Activated CD4-positive, alpha-beta T cell treated with anti-CD3 and anti-CD28 coated beads, Interleukin-2, amount 50 U/mL, for 4 hours (primary cell): ENCODE measurements at regions not wholly inside any gene's neighbourhood (a gene's known extent, or its start where the extent isn't known, plus 50 kb on each side); places are given as distances from the start of the nearest gene placed in this dataset.

Experiments
- DNase-seq, 2 experiments: peaks; one replicate each; pipeline ENCODE4 v3.0.0-alpha.2; 2020

DNA sequence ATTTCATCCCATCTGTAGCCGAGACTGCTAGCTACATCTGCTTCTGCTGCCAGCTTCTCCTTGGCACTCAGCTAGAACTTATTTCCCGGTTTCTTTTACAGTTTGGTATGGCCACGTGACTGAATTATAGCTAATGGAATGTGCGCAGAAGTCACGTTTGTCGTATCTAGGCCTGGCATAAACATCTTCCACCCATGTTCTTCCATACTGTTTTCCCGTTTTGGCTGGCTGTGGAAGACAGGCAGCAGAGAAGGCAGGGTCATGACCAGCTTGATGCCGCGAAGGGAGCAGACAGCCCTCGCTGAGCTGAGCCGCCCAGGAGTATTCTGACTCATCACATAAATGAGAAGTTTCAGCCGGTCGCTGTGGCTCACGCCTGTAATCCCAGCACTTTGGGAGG, 186.7 kb downstream of the RFC3 start:
- DNase-seq: no peak

DNA sequence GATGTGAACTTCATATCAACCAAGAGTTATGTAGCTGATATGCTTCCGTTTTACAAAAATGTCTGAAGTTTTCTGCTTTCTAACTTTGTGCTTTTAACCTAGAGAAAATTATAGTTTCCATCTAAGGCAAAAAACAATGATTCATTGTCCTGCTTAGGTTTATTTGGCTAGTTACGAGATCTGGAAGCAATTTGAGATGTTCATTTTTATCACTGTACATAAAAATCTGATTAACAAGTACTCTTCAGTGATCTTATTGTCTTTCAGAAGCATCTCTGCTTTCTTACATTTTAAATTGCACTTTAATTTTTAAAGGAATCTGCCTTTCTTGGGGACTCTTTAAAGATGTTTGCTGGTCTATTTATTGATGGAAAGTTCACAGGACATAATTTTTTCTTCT, 188.1 kb downstream of the RFC3 start:
- DNase-seq: no peak

DNA sequence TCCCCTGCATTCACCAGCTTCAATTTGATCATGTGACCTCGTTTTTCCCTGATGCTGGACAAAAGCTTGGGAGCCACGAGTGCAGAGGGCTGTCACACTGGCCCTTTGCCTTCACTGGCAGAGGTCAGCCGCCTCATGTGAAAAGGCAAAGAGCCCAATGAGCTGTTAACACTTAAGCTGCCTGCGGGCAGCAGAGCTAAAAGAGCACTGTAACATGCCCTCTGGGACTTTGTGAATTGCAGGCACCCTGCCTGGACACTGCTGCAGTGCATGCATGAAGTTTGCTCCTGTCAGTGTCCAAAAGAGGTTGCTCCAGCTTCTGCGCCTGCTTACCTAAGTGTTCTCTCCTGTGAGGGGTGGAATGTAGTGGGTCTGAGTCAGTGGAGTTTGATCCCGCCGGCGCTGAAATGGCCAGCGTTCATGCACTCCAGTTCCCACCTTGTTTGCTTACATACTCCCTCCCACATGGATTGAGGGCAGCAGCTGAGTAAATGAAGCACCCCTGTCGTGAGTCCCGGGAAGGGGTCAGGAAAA, 193.7 kb downstream of the RFC3 start:
- DNase-seq: no peak

DNA sequence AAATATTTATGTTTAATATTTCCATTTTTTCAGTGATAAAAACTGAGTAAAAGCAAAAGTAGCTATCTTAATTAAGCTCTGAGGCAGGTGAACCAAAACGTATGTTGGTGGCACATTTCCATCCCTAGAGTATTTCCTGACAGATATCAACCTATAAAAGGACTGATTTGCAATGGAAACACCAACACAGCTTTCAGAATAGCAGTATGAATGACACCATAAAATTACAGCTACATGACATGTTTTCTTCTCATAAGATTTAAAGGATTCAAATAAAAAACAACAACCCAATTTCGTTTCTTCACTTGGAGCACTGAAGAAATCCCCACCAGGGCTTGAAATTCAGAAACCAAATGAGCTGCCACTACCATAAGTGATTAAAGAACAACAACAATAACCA, 194.4 kb downstream of the RFC3 start:
- DNase-seq: no peak

DNA sequence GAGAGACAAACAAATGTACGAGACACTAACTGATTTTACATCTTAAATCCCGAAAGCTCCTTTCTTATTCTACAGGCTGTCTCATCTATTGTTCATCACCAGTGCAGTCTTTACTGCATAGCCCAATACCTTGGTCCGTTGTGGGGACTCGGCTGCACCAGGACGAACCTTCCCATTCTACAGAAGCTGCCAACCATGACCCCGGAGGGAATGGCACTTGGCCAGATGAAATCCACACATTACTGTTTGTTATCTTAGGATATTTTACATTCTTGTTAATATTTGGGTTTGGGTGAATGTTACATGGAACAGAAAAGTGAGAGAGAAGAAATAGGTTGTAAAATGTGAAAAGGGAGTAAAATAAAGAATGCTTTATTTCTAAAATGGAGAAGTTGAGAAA, 195.1 kb downstream of the RFC3 start:
- DNase-seq: no peak

DNA sequence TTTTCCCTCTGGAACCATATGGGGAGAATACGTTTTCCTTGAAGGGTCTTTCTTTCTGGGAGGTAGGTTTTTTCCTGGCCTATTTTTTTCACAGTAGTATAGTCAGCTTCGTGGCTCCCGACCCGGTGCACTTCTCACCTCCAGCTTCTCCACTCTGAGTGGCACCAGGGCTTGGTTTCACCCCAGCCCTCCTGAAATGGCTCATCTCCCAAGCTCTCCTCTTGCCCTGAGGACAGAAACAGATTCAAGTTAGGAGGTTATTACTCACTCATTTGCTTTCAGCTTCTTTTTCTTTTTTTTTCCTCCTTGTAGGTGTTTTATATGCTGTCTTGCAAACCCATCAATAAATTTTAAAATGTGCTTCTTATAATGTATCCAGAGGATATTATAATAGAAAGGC, 199.3 kb downstream of the RFC3 start:
- no peak for DNase-seq

DNA sequence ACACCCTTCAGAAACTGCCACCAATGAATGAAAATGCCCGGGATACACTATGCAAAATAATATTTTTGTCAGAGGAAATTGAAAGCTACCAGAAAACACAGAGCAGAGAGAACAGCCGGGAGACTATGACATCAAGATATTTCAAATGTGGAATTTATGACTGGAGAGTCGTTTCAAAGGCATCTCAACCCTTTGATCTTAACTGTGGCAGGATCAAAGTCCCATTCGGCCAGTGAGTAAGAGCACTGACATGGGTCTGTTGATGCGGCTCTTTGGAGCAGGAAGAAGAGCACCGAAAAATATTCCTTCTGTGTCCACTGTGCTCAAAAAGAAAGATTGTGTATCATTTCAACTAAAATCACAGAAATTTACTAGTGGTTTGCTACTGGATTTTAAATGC, 201.9 kb downstream of the RFC3 start:
- DNase-seq: no peak

DNA sequence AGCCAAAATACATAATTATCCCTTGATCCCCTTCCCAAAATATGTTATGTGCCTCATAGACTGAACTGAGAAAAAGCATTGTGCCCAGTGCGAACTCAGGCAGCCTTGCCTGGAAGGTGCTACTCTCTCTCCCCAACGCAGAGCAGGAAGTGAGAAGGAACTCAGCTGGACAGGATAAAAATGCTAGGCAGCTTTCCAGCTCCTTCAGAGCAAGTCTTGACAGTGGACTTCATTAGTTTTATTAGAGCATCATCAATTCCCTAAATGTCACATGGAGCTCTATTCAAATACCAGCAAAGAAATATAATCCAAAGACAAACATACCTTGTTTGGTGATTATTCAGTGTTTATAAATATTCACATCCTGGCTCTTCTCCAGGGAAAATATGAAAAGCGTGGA, 202.4 kb downstream of the RFC3 start:
- no peak for DNase-seq

DNA sequence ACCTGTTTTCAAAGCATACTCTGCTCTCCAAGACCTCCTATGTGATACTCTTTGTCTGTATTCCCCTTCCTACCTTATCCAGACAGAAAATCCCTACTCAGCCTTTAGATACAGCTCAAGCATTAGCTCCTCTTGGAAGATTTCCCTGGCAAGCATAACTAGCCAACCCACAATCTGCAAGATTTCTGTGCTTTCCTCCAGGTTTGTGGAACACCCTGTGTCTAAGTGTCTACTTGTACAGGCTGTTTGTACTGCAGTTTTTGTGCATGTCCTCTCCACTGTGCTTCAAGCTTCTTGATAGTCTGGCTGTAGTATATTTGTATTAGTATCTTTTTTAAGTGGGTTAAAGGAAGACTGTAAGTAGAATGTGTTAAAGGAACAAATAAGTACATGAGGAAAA, 203.7 kb downstream of the RFC3 start:
- no peak for DNase-seq

DNA sequence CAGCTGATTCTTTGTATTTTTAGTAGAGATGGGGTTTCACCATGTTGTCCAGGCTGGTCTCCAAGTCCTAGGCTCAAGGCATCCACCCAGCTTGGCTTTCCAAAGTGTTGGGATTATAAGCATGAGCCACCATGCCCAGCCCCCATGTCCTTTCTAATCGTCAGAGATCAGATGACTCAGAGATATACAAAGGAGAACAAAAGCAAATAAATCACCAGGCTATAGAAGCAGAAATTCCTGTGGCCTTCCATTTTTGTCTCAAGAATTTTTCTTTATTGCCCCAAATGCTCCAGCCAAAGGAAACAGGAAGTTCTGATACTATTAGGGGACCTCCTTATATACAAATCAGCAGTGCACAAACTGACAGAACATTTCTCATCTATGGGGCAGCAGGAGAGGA, 207.8 kb downstream of the RFC3 start:
- DNase-seq: no peak

DNA sequence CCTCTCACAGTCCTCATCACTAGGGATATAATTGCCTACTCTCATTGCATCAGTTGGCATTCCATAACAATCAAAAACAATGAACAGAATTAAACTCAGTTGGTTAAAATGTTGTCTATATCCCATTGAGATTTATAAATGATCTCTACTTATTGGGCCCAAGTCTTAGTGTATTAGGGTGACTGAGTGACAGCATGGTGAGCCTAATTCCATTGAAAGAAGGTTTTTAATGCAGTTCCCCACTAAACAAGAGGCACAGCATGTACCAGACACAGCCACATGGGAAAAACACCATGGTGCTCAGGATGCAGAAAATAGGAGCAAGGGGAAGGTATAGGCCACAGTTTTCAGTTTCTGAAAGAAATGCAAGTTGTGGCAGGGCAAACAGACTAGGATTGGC, 208.4 kb downstream of the RFC3 start:
- no peak for DNase-seq

DNA sequence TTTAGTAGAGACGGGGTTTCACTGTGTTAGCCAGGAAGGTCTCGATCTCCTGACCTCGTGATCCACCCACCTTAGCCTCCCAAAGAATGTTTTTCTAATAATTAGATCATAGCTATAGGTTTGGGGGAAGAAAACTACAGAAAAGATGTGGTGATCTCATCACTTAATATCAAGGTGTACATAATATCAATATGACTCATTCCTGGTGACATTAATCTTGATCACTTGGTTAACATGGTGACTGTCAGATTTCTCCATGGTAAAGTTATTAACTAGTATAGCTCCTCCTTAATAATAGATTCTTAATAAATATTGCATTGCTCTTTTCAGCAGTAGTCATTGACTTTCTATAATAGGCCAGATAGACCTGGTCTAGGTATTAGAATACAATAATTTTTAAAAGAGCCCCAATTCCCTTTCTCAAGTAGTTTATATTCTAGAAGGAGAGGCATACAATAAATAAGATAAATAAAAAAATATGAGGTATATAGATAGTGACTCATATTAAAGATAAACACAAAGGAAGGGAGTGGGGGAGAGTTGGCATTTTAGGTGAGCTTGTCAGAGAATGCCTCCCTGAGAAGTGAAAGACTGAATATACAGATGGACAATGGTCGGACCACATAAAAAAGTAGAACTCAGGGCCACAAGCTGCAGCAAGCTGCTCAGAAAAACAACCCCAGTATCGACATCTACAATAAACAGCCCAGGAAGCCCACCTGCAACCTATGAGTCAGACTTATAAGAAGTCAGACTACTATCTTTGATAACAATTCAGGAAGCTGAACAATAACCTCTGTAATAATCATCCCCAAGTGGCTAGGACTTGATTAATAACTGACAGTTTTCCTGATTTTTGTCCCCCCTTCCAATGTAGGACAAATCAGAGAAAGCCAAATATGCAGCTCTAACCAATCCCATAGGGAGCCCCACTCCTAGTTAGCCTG, 210.8 kb downstream of the RFC3 start:
- DNase-seq: no peak

DNA sequence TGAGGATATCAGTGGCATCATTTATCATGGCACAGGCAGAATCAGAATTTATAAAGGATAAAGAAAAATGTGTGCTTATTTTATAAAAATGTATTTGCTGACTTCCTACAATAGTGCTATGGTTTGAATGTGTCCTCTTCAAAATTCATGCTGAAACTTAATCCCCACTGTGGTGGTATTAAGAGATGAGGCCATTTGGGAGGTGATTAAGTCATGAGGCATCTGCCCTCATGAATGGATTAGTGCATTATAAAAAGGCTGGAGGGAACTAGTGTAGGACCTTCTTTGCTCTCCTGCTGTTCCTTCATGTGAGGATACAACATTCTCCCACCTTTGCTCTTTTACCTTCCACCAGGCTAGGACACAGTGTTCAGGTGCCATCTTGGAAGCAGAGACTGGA, 212.8 kb downstream of the RFC3 start:
- no peak for DNase-seq

DNA sequence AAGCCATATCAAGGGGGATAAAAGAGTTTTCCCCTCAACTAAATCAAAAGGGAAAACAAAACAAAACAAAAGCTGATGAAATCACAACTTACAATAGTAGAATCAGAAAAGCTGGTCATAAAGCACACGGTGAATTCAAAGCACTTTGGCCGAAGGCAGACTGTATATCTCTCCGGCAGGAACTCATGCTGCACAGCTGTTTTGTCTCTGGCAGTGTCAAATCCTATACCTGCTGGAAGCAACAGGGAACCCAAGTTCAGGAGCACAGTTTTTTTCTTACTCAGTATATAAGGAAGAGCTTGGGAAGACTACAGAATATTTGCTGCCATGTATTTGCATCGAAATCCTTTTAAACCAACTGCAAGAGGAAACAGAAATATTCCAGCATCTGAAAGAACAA, 213.7 kb downstream of the RFC3 start:
- no peak for DNase-seq

DNA sequence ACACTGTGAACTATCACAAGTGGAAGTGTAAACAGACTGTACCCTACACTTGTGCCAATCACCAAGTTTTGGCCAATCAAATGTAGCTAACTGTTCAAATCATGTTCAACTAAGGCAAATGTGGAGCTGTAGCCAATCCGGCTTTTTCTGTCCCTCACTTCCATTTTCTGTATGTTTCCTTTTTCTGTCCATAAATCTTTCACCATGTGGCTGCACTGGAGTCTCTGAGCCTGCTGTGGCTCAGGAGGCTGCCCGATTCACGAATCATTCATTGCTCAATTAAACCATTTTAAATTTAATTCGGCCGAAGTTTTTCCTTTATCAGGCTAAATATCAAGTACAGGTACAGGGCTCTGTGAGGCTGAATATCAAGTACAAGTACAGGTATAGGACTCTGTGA, 216.5 kb downstream of the RFC3 start:
- no peak for DNase-seq

DNA sequence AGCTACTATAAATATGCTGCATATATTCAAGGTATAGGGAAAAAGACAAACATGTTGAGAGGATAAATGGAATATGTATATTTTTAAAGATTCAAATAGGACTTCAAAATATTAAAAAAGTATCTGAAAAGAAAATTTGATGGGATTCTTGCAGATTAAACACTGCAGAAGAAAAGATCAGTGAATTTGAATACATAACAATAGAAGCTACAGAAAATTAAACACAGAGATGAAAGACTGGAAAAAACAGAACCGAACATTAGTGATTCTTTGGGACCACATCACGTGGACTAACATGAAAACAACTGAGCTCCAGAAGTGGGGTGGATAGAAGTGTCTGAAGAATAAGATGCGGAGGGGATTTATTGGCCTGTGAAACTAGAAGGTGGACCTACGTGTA, 217.2 kb downstream of the RFC3 start:
- DNase-seq: no peak

DNA sequence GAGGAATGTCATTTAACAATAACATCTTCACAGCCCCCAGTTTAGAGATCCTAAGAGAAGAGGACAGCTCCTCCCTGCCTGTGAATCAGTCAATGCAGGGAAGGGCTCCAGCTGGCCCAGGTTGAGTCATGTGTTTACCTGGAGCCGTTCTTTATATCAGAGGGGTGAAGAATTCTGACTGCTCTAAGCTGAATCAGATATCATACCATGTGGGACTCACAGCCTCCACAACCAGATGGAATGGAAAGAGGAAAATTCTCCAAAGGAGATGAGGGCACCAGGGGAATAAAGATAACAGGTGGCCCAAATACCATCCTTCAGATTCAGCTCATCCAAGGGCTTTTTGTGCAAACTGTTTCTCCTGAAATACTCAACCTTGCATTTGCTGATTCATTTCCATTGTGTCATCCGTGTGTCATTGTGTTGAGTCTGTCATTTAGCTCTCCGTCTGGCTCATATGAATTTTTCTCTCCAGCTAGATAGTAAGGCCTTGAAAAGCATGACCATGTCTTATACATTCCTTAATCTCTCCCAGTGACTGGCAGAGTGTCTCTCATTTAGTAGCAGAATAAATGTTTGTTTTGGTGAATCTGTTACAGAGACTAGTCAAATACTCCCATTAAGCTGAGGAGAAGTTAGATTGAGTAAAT, 217.9 kb downstream of the RFC3 start:
- DNase-seq: no peak

DNA sequence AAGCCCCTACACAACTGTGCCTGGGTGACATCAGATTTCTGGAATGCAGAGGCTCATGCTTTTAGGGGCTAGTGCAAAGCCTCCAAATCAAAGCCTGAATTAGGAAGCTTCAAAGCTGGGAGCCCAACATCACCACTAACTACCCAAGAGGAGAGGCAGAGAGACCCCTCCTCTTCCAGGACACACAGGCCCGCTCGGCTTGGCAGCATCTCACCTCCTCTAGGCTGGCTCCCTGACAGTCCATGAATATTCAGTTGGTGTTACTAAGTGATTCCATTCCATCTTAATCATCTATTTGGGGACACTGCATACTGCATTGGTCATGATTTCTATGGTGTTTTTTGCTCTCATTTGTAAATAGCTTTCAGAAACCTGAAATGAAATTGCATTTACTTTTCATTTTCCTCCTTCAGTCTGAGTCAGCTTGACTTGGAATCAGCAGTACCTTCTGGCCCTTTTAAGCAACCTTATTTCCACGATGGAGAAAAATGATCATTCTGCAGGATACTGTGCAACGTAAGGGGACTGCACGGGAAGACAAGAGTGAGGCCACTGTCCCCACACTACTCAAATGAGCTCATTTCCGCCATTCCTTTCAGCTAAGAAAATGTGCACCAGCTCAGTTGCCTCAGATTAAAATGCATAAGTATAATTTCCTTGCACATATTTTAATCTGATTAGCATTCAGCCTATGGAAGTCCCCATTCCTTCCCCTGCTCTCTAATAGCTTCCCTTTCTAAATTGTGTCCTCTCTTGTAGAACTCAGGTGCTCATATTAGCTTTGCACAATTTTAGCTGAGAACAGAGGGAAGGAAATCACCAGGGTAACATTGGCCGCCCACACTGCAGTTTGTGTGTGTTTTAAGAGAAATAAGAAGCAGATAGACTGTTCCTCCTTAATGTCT, 219.9 kb downstream of the RFC3 start:
- no peak for DNase-seq

DNA sequence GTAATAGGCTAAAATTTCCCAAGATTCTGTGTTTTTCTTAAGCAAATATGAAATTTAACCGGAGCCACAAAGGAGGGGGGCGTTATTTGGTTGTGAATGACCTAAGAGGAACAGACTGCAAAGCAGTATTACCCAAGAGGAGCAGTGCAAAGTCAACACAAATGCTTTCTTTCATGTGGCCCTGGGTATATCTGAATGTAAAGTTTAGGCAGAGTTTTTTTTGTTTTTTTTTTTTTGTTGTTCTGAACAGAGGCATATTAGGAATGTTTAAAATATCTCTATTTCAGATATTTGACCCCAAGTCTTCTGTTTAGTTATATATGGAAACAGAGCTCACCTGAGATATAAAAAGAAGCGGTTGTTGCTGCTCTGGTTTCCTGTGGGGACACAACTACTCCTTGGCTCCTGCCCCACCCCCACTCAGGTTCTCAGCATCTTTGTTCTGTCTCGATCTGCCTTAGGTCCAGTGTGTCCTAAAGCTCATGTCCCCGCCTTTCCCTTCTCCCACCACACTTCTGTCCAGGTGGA, 220.7 kb downstream of the RFC3 start:
- DNase-seq: no peak

DNA sequence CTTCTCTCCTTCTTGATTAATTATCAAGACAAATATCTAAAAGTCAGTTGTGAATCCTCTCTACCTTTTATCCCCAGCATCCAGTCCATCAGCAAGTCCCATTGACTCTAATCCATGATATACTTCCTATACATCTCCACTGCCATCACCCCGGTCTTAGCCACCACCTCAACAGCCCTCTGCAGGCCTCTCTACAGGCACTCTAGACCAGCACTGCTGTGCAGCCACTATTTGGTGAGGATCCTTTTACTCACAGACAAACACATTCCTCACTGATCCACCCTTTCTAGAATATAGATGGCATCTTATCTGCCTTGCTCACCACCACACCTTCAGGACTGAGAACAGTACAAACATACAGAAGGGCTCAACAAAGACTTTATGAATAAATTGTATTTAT, 221.7 kb downstream of the RFC3 start:
- DNase-seq: no peak

DNA sequence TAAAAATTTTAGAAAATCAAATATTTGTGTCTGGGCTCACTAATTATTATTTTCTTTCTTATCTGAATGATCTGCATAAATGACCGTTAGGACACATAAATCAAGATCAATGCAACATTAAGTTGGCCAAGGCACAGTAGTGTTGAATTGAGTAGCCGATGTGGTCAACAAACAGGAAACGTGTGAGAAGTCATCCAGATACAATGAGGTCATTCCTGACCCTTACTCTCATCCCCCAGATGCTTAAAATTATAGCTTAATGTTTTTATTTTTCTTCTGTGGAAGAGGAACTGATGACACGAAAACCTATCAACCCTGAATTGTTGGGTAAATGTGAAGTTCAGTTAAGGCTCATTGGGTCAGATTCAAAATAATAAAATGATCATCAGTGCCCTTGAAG, 222.9 kb downstream of the RFC3 start:
- no peak for DNase-seq

DNA sequence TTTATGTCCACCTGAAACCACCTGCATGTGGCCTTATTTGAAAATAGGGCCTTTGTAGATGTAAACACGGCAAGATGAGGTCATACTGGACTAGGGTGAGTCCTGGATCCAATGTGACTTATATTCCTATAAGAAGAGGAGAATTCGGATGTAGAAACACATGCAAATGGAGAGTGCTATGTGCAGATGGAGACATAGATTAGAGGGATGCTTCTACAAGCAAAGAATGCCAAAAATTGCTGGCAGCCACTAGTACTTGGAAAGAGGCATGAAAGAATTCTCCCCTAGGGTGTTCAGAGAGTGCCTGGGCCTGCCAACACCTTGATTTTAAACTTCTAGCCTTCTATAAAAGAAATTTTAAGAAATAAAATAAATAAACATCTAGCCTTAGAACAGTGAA, 226.1 kb downstream of the RFC3 start:
- no peak for DNase-seq

DNA sequence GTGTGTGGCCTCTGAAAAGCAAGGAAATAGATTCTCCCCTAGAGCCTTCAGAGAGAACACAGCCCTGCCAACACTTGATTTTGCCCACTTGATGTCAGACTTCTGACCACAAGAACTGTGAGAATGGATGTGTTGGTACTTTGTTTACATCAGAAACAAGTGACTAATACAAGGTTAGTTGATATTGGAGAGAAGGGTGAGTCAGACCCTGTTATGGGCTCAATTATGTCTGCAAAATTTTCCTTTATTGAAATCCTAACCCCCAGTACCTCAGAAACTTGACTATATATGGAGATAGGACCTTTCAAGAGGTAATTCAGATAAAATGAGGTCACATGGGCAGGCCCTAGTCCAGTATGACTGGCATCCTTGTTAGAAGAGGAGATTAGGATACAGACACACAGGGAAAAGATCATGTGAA, 226.7 kb downstream of the RFC3 start:
- no peak for DNase-seq
